K562 (cell line): ENCODE measurements at regions not wholly inside any gene's neighbourhood (a gene's known extent, or its start where the extent isn't known, plus 50 kb on each side); places are given as distances from the start of the nearest gene placed in this dataset.
A peak's percentile ranks its signal among the peaks of the same experiment; 100 is the strongest.

Experiments
- ARID1B ChIP-seq: fragments of 450-650 bp; IDR thresholded peaks from 2 replicates; pipeline ENCODE4 v1.6.1; 2016; ENCODE audit warnings: antibody characterized with exemption, mild to moderate bottlenecking, inconsistent platforms
- ATF3 ChIP-seq, 2 experiments: fragments of 450-650 bp in 1 of 2; sonication (generic) in 1 of 2; formaldehyde crosslinking in 1 of 2; IDR thresholded peaks in 1 of 2; conservative IDR thresholded peaks in 1 of 2; 2 replicates each; pipeline versions ENCODE4 v1.6.1 to v1.8.1; 2016 to 2023; ENCODE audit warnings: mild to moderate bottlenecking in 2 of 2, moderate library complexity in 2 of 2, inconsistent platforms in 1 of 2, missing genetic modification reagents in 1 of 2
- BACH1 ChIP-seq: fragments of 200-800 bp; sonication (Bioruptor generic); IDR thresholded peaks from 2 replicates; pipeline ENCODE4 v1.6.1; 2016; ENCODE audit warnings: missing genetic modification characterization, missing compliant biosample characterization
- BCLAF1 ChIP-seq, 2 experiments: fragments of 450-650 bp in 1 of 2; IDR thresholded peaks; 2 replicates each; pipeline ENCODE4 v1.6.1; 2011 to 2017; ENCODE audit warnings: low read depth in 2 of 2, antibody characterized with exemption in 1 of 2, borderline replicate concordance in 1 of 2, low read length in 1 of 2, mild to moderate bottlenecking in 1 of 2, mixed read lengths in 1 of 2; ENCODE audit not compliant: control insufficient read depth in 1 of 2
- C11orf30 ChIP-seq: fragments of 450-650 bp; IDR thresholded peaks from 2 replicates; pipeline ENCODE4 v1.6.1; 2016; ENCODE audit warnings: low read depth, mild to moderate bottlenecking
- CREB1 ChIP-seq, 2 experiments: sonication (generic) in 1 of 2; formaldehyde crosslinking in 1 of 2; IDR thresholded peaks; 2 replicates each; pipeline versions ENCODE4 v1.6.1 to v1.8.0; 2012 to 2022; ENCODE audit warnings: inconsistent platforms in 1 of 2, mild to moderate bottlenecking in 1 of 2, missing genetic modification reagents in 1 of 2, moderate library complexity in 1 of 2
- CTBP1 ChIP-seq: fragments of 450-650 bp; IDR thresholded peaks from 2 replicates; pipeline ENCODE4 v1.6.1; 2016; ENCODE audit warnings: borderline replicate concordance
- CTCF ChIP-seq, 3 experiments: IDR thresholded peaks in 2 of 3; conservative IDR thresholded peaks in 1 of 3; 2 replicates each; pipeline ENCODE4 v1.5.1; 2011 to 2012; ENCODE audit warnings: low read length in 3 of 3, mild to moderate bottlenecking in 3 of 3, control low read depth in 2 of 3, improper control_type of control experiment in 1 of 3, inconsistent platforms in 1 of 3, low read depth in 1 of 3, mixed read lengths in 1 of 3, moderate library complexity in 1 of 3; ENCODE audit not compliant: insufficient read depth in 2 of 3
- GABPB1 ChIP-seq: sonication (generic); formaldehyde crosslinking; IDR thresholded peaks from 2 replicates; pipeline ENCODE4 v1.8.0; 2022; ENCODE audit warnings: mild to moderate bottlenecking, missing genetic modification reagents
- HES1 ChIP-seq: fragments of 450-650 bp; IDR thresholded peaks from 2 replicates; pipeline ENCODE4 v1.6.1; 2016; ENCODE audit warnings: low read depth, mild to moderate bottlenecking, moderate library complexity
- IRF2 ChIP-seq: sonication (generic); formaldehyde crosslinking; IDR thresholded peaks from 2 replicates; pipeline ENCODE4 v1.8.1; 2022; ENCODE audit warnings: mild to moderate bottlenecking, missing genetic modification reagents
- KDM2B ChIP-seq: fragments of 250-450 bp; sonication (Bioruptor Pico); IDR thresholded peaks from 2 replicates; pipeline ENCODE4 v1.8.0; 2021; ENCODE audit warnings: mild to moderate bottlenecking, moderate library complexity
- PRMT5 ChIP-seq: sonication (generic); formaldehyde crosslinking; IDR thresholded peaks from 2 replicates; pipeline ENCODE4 v1.5.0; 2020; ENCODE audit warnings: missing genetic modification reagents
- RAD21 ChIP-seq, 2 experiments: fragments of 250-450 bp in 1 of 2; fragments of 450-650 bp in 1 of 2; sonication (Bioruptor Pico) in 1 of 2; formaldehyde crosslinking in 1 of 2; IDR thresholded peaks in 1 of 2; conservative IDR thresholded peaks in 1 of 2; 2 replicates each; pipeline versions ENCODE4 v1.4.0 to v1.8.0; 2020 to 2022; ENCODE audit warnings: mild to moderate bottlenecking in 2 of 2, moderate library complexity in 1 of 2
- TAL1 ChIP-seq: fragments of 450-650 bp; IDR thresholded peaks from 2 replicates; pipeline ENCODE4 v1.6.1; 2016; ENCODE audit warnings: mild to moderate bottlenecking
- ZFP30 ChIP-seq: fragments of 250-450 bp; sonication (Bioruptor Pico); IDR thresholded peaks from 2 replicates; pipeline ENCODE4 v1.8.0; 2022; ENCODE audit warnings: moderate library complexity, mild to moderate bottlenecking, inconsistent platforms, borderline replicate concordance
- ZNF280B ChIP-seq: fragments of 250-450 bp; sonication (Bioruptor Pico); IDR thresholded peaks from 2 replicates; pipeline ENCODE4 v1.5.1; 2021; ENCODE audit warnings: mild to moderate bottlenecking
- ZNF384 ChIP-seq: IDR thresholded peaks from 2 replicates; pipeline ENCODE4 v1.6.1; 2012; ENCODE audit warnings: low read depth, low read length, improper control_type of control experiment

GRCh38 chr2:39523308-39524044, 86.4 kb upstream of the MAP4K3 start (continued):
- no peak for TF ChIP-seq CTCF (IDR thresholded peaks at IDR 0.05 in 2 of 3, conservative IDR thresholded peaks at IDR 0.05 in 1 of 3; ENCODE audit: insufficient read depth in 2 of 3, low read depth in 1 of 3, low read length in 3 of 3)
- no peak for TF ChIP-seq IRF2 (CRISPR knock-in tag)
- TF ChIP-seq BCLAF1 (IDR thresholded peaks at IDR 0.05; ENCODE audit: borderline replicate concordance in 1 of 2, control insufficient read depth in 1 of 2, low read depth in 2 of 2, low read length in 1 of 2) = no peak
- no peak for TF ChIP-seq RAD21 (CRISPR knock-in tag; conservative IDR thresholded peaks at IDR 0.05 in 1 of 2, IDR thresholded peaks at IDR 0.05 in 1 of 2)
- peak; percentile 32; the same call in 1 of the 2 replicates for TF ChIP-seq CTBP1
- peak; percentile 64 for TF ChIP-seq ARID1B
- TF ChIP-seq BACH1 (tag) = peak; percentile 53; the same call in 1 of the 2 replicates
- peak; percentile 33; the same call in 1 of the 2 replicates for TF ChIP-seq TAL1
- TF ChIP-seq ZFP30 = no peak
- TF ChIP-seq ATF3 (IDR thresholded peaks at IDR 0.05) = peak; percentile 17; the same call in 1 of the 2 replicates
- no peak for TF ChIP-seq ATF3 (CRISPR knock-in tag; conservative IDR thresholded peaks at IDR 0.05)
- TF ChIP-seq CREB1 (IDR thresholded peaks at IDR 0.05) = no peak
- TF ChIP-seq CREB1 (CRISPR knock-in tag; IDR thresholded peaks at IDR 0.05) = no peak
- TF ChIP-seq ZNF384 = no peak
- TF ChIP-seq ZNF280B (CRISPR knock-in tag) = no peak
- no peak for TF ChIP-seq KDM2B (CRISPR knock-in tag)
- no peak for TF ChIP-seq HES1
- peak; percentile 67; the same call in 1 of the 2 replicates for TF ChIP-seq C11orf30
- no peak for TF ChIP-seq PRMT5
- TF ChIP-seq GABPB1 (CRISPR knock-in tag) = no peak
